Activated CD8-positive, alpha-beta memory T cell treated with anti-CD3 and anti-CD28 coated beads for 36 hours (primary cell): ENCODE measurements at regions not wholly inside any gene's neighbourhood (a gene's known extent, or its start where the extent isn't known, plus 50 kb on each side); places are given as distances from the start of the nearest gene placed in this dataset.

ENCODE experiments used
- CTCF ChIA-PET: fragments of 350-600 bp; sonication (Branson Sonifier 250); formaldehyde crosslinking; loops from one replicate; lab custom pipeline; 2021; ENCODE audit warnings: antibody characterized with exemption; lab: Charles Lee
- POLR2A ChIA-PET: fragments of 350-600 bp; sonication (Branson Sonifier 250); formaldehyde crosslinking; loops from one replicate; lab custom pipeline; 2021; ENCODE audit warnings: antibody characterized with exemption; lab: Charles Lee

DNA sequence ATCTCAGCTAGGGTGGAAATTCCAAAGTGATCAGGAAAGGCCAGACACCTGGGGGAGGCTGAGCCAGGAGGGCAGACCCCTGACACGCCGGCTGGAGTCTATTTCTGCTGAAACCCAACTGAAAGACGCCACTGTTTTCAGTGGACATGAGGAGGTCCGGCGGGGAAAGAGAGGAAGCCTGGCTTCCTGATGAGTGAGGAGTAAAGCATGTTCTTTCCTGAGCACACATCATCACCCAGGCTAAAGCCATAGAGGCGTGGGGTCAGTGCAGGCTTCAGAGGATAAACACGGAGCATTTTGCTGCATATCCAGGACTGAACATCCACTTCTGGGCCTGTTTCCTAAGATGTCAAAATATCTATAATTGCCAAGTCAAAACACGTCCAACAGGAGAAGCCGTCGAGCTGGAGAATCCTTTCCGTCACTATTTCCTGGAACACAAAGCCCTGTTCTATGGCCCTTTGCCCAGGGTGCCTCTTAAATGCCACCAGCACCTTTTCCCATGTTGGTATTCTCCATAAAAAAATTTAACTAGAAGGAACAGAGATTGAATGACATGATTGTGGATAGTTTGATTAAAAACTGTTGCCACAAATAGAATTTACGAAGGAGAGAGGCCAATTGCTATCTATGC lies 597.9 kb upstream of the ADAMTS16 start:
- ChIA-PET CTCF (no interaction called here), POLR2A (no interaction called here)

DNA sequence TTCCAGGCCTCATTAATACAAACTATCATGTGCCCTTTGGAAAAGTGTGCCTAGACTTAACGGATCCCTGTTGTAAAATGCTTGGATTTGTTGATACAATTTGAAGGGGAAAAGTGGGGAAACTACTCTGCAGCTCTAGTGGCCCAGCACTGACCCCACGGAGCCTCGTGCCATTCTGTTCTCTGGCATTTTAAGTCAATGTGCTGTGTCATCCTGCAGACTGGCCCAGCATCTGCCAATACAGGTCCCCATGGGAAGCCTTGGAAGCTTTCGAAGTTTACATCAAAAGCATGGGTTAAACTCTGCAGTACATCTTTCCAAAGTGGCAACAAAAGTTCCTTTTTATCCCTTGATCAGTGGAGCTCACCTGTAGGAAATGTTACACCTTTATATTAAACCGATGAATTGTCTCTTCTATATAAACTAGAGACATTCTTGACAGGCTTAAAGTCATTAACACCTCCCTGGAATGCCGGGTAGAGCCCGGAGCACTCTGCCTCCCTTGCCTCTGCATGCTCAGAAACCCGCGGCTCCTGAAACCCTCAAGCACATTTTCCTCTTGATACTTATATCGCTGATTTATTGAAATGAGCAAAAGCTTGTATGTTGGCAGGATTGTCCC lies 596.0 kb upstream of the ADAMTS16 start:
- POLR2A ChIA-PET, result no interaction called here
- CTCF ChIA-PET, result no interaction called here

DNA sequence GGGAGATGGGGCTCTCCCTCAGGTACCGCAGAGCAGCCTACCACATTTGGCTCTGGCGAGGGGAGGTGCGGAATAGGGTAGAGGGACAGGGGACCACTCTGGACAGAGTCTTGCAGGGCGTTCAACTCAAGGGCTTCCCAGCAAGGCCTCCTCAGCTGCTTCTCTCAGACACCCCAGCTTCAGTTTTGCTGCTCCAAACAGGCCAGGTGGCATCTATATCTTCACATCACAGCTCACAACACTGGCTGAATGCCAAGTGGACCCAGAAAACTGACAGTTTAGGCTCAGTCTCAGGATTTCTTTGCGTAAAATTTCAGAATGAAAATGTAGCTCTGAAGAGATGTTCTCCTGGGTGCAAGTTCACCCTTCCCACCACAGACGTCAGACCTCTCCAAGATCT lies 592.6 kb upstream of the ADAMTS16 start:
- CTCF ChIA-PET, result no interaction called here
- POLR2A ChIA-PET, result no interaction called here

DNA sequence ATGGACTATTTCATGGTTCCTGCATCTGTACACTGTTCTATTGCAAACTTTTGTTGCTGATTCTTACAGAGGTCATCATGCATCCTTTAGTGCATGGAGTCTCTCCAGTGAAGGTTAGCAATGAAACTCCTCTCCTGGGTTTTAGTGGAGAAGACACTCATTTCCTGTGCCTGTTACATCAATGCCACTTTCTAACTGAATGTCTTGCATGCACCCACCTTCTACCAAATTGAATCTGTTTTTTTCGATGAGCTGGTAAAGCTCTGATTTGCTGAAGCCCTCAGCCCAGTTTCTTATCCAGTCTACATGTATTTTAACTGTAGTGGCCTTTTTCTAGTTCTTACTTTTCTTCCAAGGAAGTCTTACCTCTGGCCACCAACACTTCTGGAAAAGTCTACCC lies 591.8 kb upstream of the ADAMTS16 start:
- POLR2A ChIA-PET, result no interaction called here
- CTCF ChIA-PET, result no interaction called here

DNA sequence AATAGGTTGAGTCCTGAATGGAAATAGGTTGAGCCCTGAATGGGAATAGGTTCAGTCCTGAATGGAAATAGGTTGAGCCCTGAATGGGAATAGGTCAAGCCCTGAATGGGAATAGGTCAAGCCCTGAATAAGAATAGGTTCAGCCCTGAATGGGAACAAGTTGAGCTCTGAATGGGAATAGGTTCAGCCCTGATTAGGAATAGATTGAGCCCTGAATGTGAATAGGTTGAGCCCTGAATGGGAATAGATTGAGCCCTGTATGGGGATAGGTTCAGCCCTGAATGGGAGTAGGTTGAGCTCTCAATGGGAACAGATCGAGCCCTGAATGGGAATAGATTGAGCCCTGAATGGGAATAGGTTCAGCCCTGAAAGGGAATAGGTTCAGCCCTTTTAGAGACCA lies 590.8 kb upstream of the ADAMTS16 start:
- ChIA-PET POLR2A (no interaction called here), CTCF (no interaction called here)

DNA sequence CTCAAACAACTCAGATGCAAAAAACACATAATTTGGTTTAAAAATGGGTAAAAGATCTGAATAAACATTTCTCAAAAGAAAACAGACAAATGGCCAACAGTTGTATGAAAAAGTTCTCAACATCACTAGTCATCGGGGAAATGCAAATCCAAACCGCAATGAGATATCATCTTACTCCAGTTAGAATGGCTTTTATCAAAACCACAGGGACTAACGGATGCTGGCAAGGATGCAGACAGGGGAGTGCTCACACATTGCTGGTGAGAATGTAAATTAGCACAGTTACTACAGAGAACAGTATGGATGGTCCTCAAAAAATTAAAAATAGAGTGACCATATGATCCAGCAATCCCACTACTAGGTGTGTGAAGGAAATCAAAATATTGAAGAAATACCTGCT lies 589.1 kb upstream of the ADAMTS16 start:
- POLR2A ChIA-PET, result no interaction called here
- CTCF ChIA-PET, result no interaction called here

DNA sequence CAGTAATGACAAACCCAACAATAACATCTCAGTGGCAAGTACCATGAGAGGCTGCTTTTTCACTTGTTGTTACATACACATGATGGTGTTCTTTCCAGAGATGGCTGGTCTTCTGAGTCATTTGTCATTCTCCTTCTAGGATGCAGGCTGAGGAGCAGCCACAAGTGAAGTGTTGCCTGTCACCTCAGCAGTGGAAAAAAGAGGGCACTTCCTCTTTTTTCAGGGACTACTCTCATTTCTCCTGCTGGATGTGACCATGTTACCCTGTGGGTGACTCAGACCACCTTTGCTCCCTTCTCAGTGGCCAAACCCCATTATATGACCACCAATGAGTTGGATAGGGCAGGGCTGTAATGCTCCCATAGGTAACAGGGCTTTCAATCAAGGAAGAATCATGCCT lies 587.0 kb upstream of the ADAMTS16 start:
- CTCF ChIA-PET, result no interaction called here
- POLR2A ChIA-PET, result no interaction called here

DNA sequence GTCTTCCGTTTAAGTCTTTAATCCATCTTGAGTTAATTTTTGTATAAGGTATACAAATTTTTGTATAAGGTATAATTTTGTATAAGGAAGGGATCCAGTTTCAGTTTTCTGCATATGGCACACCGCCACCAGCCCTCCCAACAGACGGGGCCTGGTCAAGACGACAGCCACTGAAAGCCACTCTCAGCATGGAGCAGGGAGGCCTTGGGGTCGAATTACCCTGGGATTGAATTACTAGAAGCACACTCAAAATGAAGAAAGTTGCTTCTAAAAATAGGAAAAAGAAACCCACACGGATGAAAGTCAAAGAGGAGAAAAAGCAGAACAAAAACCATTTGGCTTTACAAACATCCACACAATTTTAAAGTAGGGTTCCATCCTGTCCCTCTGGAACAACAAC lies 586.2 kb upstream of the ADAMTS16 start:
- ChIA-PET CTCF (no interaction called here), POLR2A (no interaction called here)

DNA sequence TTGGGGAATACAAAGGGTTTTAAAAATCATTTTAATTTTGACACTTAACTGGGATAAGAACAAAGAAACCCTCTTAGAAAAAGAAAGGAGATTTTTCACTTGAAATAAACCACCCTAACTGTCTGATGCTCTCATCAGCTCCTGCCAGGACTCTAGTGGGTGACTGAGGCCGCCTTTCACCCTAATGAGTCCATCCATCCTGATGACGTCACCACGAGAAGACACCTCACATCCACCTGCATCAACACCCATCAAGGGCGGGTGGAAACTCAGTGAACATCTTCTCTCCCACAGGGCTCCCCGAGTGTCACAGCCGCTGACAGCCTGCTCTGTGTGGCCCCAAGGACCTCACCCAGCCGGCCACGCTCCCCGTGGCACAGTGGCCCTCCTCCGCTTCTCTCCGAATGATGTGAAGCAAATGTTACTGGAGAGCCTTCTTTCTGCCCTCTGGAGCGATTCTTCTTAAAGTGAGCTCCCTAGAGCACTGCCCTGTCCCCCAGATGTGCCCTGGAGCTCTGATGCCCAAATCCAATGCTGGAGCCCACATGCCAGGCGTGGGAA lies 584.3 kb upstream of the ADAMTS16 start:
- POLR2A ChIA-PET, result no interaction called here
- CTCF ChIA-PET, result no interaction called here

DNA sequence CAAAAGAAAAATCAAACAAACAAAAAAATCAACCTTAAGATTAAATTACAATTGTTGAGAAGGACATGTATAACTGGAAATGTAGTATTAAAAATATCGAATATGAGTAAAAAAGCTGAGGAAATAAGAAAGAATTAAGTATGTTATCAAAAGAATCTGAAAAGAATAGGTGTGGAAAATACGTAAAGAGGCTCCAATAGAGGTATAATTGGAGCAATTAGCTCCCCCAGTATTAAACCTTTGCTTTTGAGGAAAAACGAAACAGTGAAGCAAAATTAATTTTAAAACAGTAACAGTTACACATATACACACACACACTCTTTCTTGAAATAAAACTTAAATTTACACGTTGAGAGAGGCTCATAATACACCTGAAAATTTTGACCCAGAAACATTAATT lies 578.7 kb upstream of the ADAMTS16 start:
- POLR2A ChIA-PET, result no interaction called here
- CTCF ChIA-PET, result no interaction called here

DNA sequence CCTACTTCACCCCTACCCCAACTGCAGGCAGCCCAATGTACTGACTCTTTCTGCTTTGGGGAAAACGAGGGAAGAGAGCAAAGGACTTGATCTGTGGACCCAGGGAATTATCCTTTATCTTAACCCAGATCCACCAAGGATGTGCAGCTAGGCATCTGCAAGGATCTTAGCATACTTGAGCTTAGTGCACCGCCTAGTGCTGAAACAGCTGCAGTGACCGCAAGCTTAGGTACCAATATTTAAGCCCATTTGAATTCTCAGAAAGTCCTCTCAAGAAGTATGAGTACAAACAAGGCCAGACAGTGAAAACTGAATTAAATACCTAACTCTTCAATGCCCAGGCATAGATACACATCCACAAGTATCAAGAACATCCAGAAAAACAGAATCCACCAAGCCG lies 576.7 kb upstream of the ADAMTS16 start:
- POLR2A ChIA-PET, result no interaction called here
- CTCF ChIA-PET, result no interaction called here

DNA sequence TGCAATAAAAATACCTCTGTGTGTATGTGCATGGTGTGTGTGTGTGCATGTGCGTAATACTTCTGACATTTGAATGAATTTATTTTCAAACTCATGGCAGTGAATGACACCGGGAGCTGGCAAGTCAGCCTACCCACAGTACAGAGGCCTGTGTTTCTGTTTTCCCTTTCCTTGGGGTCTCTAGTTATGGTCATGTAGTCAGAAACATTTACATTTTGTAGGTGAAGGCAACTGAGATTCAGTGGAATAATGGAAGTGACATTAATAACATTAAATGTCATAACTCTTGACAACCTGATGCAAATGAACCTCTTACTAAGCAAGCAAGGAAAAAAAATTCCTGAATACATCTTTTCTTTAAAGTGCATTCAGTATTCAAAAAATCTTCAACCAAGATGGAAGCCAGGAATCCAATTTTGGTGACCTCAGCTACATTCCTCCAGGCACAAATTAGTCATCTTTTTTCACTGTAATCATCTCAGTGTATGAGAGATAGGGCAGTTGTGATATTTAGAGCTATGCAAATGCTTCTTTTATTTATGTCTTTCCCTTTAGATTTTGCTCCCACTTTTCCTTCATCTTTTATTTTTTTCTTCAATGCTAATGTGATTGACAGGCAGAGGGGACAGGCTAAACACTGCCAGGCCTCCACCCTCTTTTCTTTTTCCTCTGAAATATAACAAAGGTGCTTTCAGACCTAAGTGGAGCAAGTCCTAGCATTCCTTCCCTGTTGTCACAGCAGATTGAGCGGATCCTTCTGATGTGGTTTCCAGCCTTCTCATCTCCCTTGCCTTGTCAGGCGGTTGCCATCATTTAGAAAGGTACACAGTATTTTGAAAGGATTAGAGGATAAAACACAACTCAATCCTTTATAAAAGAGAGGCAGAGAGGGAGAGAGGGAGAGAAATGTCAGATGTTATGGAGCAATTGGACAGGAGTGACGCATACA lies 569.8 kb upstream of the ADAMTS16 start:
- POLR2A ChIA-PET, result no interaction called here
- CTCF ChIA-PET, result no interaction called here

DNA sequence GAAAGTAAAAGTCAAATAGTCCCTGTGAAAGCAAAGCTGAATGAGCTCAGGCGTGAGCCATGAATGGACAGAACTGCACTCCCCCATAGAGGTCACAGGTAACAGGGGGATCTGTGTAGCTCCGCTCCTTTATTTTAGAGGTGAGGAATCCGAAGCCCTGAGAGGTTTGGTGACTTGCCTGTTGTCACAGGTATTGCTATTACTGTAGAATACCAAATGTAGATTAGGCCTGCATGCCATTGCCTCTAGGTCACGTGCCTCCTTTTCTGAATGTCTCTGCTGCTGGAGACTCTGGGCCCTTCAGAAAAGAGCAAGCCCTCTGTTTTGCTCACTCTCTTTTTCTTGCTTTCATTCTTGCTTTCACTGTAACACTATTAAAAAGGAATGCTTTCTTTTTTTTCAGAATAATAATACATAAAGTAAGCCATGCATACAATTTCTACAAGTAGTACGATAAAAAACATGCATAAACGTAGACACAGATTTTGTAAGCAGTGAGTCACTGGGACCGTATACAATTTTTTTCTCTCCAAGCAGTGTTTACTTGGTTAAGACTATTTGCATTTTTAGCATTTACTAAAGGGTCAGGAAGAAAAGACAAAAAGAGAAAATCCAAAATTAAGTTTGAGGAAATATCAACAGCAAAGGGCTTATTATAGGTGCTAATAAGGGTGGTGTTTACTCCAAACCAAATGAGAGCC lies 568.7 kb upstream of the ADAMTS16 start:
- CTCF ChIA-PET, result no interaction called here
- POLR2A ChIA-PET, result no interaction called here

DNA sequence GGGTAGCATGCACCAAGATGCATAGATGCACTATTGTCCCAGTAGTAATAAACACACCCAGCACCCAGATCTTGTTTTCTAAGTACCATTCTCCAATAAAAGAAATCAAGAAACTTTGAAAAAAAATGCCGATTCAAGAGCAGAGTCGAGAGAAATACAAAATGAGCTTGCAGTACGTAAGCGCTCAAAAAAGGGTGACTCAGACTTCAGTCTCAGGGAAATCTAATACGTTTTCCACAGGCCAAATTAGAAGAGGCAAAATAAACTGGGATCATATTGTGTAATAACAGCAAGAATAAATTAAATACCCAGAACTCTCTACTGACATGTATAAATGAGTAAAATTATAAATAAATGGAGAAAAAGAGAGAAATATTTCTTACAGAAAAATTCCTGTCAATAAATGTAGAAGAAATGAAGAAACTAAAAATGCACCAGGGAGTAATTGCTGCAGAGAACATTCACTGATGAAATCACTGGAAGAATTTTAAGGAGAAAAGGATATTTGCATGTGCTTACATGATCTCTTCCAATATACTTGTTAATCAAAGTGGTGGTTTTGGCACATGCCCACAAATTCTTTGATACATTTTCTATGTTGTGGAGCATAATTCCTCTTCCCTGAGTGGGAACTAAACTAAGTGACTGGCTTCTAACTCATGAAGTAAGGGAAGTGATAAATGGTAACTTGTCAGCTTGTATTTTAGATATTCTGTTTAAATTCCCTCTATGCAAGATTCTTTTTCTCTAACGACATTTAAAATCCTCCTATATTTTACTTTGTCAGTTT lies 567.6 kb upstream of the ADAMTS16 start:
- POLR2A ChIA-PET, result no interaction called here

DNA sequence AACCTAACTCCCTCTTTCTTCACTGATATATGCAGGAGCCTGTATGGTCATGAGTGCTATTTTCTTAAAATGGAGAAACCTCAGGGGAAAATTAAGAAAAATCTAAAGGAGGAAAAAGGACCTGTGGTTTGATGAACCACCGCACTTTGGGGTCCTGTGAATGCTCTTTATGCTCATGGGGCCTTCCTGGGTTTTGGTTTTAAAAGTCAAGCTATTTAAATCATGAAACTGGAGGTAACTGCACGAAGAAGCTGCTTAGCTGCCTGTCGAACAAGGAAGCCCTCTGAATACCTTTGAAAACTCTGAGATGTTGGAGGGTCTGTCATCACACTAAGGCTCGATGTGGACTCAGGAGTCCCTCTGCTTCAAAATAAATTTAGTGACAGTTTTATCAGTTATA lies 564.5 kb upstream of the ADAMTS16 start:
- ChIA-PET POLR2A (no interaction called here), CTCF (no interaction called here)

More for the DNA sequence above, 567.6 kb upstream of the ADAMTS16 start:
- CTCF ChIA-PET, result no interaction called here

DNA sequence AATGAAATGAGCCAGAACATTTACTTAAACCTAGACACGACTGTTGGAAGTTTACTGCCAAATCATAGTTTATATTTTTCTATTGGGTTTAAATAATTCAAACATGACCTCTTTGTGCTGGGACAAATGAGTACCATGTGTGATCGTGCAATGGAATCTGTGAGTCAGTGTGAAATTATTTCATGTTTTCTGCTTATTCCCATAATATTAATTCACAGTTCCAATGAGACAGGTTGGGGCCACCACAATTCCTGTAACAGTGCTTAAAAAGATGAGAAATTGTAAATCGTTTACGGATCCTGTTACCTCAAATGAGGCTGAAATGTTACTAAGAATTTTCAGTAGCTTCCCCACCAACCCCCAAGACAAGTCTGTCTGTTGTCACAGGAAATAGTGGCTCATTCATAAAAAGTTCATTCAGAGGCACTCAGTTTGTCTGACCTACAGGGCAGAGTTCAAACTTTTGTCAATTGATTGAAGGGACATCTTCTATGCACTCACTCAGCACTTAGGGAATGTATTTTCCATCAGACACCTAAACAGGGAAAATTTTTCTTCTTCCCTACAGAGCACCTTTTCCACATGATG lies 563.9 kb upstream of the ADAMTS16 start:
- ChIA-PET CTCF (no interaction called here), POLR2A (no interaction called here)

DNA sequence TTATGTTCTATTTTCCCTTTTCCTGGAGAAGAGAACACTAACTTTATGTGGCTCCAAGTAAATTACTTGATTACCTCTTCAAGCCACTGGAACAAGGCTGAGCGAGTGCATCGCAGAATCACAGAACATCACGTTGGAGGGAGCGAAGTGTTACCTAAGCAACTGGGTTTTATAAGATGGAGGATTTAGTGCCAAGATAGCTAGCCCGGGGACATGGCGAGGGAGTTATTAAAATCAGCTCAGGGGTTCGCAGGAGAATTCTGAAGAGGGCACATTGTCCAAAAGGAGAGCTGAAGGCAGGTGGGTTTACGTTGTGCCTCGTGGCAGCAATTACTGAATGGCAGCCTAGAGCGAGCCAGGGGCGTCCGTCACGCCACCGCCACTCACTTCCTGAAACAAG lies 563.2 kb upstream of the ADAMTS16 start:
- ChIA-PET CTCF (no interaction called here), POLR2A (no interaction called here)

DNA sequence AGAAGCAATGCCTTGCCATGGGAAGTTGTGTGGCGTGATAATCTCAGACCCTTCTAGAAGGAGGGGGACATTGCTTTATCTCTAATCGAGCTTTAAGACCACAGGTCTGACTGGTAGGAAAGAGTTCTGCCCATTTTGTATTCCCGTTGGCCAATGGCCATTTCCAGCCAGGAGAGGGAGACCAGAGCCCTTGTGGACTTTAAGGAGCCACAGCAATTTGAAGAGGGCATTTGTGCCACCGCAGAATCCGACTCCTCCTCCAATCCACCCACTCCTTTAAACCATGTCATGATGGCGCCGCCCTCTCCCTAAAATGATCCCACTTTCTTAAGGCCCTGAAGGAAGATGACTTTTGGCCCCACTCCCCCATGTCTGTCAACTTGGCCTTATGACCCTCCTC lies 560.5 kb upstream of the ADAMTS16 start:
- ChIA-PET CTCF (interaction anchor here (0.6 kb wide), 1 partner anchor 821 kb away, joined by 3 read pairs; no protein-coding TSS in a partner anchor), POLR2A (no interaction called here)

DNA sequence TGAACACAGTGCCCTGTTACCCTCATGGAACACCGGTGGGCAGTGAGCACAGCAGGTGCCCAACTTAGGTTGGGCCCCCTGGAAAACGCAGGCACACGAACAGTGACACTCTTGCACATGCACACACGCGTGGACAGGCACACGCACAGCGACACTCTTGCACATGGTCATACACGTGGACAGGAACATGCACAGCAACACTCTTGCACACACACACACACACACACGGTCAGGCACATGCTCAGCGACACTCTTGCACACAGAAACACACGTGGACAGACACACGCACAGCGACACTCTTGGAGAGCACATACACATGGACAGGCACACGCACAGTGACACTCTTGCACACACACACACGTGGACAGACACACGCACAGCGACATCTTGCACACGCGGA lies 559.4 kb upstream of the ADAMTS16 start:
- CTCF ChIA-PET, result no interaction called here

More for the DNA sequence above, 559.4 kb upstream of the ADAMTS16 start:
- POLR2A ChIA-PET, result no interaction called here
